H1 (cell line): ENCODE measurements at regions not wholly inside any gene's neighbourhood (a gene's known extent, or its start where the extent isn't known, plus 50 kb on each side); places are given as distances from the start of the nearest gene placed in this dataset.

Experiments
- CEBPB ChIP-seq: IDR thresholded peaks from 2 replicates; pipeline ENCODE4 v1.6.1; 2012; ENCODE audit warnings: low read depth, low read length
- EP300 ChIP-seq, 2 experiments: IDR thresholded peaks; 1 replicate in 1 of 2; 2 replicates in 1 of 2; pipeline ENCODE4 v1.6.1; 2011 to 2012; ENCODE audit warnings: low read depth in 2 of 2, low read length in 2 of 2, mild to moderate bottlenecking in 2 of 2, borderline replicate concordance in 1 of 2, inconsistent platforms in 1 of 2, moderate library complexity in 1 of 2
- GABPA ChIP-seq: IDR thresholded peaks from 2 replicates; pipeline ENCODE4 v1.6.1; 2011; ENCODE audit warnings: mild to moderate bottlenecking, low read length, moderate library complexity, borderline replicate concordance; ENCODE audit not compliant: insufficient read depth
- HDAC2 ChIP-seq, 2 experiments: fragments of 300-600 bp in 1 of 2; sonication (generic) in 1 of 2; IDR thresholded peaks; 2 replicates each; pipeline ENCODE4 v1.6.1; 2011 to 2012; ENCODE audit warnings: low read depth in 2 of 2, low read length in 2 of 2, mild to moderate bottlenecking in 2 of 2, moderate library complexity in 2 of 2, borderline replicate concordance in 1 of 2, inconsistent platforms in 1 of 2
- JUND ChIP-seq: IDR thresholded peaks from 2 replicates; pipeline ENCODE4 v1.6.1; 2011; ENCODE audit warnings: mild to moderate bottlenecking, improper control_type of control experiment, low read length
- KDM1A ChIP-seq: fragments of 200-600, 300-600 bp; sonication (generic); IDR thresholded peaks from 2 replicates; pipeline ENCODE4 v1.7.1; 2016; ENCODE audit warnings: mild to moderate bottlenecking, low read length, borderline replicate concordance
- POLR2AphosphoS5 ChIP-seq: IDR thresholded peaks from 2 replicates; pipeline ENCODE4 v1.6.1; 2011; ENCODE audit warnings: low read depth, low read length
- RFX5 ChIP-seq: IDR thresholded peaks from 2 replicates; pipeline ENCODE4 v1.6.1; 2011; ENCODE audit warnings: low read depth, low read length, improper control_type of control experiment, borderline replicate concordance
- SIRT6 ChIP-seq: IDR thresholded peaks from one replicate; pipeline ENCODE4 v1.7.1; 2012; ENCODE audit warnings: low read length, inconsistent platforms
- SP2 ChIP-seq: IDR thresholded peaks from 2 replicates; pipeline ENCODE4 v1.6.1; 2012; ENCODE audit warnings: mild to moderate bottlenecking, low read length, inconsistent platforms
- SUZ12 ChIP-seq: fragments of 200-600 bp; sonication (generic); IDR thresholded peaks from 2 replicates; pipeline ENCODE4 v1.6.1; 2012; ENCODE audit warnings: mild to moderate bottlenecking, inconsistent platforms, low read length, moderate library complexity, mixed read lengths
- TF ChIP-seq, protein P1 (sequence below): fragments of 300-600 bp; sonication (generic); IDR thresholded peaks from 2 replicates; pipeline ENCODE4 v1.7.1; 2012; ENCODE audit warnings: low read length, moderate library complexity, mild to moderate bottlenecking, inconsistent platforms; ENCODE audit not compliant: insufficient replicate concordance

DNA sequence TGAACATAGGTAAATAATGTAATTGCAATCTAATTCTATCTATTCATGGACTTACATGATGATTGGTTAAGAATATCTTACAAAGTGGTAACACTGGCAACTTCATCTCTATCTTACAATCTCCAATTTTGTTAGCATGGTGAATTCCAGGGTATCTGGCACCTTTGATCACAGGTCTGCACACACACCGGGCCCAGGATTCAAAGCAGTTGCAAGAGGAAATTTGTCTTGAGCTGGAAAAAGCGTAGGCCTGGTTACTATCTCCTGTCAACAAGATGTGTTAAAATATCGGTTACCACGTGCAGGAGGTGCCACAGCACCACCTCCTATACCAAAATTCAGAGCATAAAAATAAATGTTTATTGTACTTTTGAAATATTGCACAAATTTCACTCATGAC, 2428.4 kb downstream of the PCDH9 start (continued):
- TF ChIP-seq, protein P1, sequence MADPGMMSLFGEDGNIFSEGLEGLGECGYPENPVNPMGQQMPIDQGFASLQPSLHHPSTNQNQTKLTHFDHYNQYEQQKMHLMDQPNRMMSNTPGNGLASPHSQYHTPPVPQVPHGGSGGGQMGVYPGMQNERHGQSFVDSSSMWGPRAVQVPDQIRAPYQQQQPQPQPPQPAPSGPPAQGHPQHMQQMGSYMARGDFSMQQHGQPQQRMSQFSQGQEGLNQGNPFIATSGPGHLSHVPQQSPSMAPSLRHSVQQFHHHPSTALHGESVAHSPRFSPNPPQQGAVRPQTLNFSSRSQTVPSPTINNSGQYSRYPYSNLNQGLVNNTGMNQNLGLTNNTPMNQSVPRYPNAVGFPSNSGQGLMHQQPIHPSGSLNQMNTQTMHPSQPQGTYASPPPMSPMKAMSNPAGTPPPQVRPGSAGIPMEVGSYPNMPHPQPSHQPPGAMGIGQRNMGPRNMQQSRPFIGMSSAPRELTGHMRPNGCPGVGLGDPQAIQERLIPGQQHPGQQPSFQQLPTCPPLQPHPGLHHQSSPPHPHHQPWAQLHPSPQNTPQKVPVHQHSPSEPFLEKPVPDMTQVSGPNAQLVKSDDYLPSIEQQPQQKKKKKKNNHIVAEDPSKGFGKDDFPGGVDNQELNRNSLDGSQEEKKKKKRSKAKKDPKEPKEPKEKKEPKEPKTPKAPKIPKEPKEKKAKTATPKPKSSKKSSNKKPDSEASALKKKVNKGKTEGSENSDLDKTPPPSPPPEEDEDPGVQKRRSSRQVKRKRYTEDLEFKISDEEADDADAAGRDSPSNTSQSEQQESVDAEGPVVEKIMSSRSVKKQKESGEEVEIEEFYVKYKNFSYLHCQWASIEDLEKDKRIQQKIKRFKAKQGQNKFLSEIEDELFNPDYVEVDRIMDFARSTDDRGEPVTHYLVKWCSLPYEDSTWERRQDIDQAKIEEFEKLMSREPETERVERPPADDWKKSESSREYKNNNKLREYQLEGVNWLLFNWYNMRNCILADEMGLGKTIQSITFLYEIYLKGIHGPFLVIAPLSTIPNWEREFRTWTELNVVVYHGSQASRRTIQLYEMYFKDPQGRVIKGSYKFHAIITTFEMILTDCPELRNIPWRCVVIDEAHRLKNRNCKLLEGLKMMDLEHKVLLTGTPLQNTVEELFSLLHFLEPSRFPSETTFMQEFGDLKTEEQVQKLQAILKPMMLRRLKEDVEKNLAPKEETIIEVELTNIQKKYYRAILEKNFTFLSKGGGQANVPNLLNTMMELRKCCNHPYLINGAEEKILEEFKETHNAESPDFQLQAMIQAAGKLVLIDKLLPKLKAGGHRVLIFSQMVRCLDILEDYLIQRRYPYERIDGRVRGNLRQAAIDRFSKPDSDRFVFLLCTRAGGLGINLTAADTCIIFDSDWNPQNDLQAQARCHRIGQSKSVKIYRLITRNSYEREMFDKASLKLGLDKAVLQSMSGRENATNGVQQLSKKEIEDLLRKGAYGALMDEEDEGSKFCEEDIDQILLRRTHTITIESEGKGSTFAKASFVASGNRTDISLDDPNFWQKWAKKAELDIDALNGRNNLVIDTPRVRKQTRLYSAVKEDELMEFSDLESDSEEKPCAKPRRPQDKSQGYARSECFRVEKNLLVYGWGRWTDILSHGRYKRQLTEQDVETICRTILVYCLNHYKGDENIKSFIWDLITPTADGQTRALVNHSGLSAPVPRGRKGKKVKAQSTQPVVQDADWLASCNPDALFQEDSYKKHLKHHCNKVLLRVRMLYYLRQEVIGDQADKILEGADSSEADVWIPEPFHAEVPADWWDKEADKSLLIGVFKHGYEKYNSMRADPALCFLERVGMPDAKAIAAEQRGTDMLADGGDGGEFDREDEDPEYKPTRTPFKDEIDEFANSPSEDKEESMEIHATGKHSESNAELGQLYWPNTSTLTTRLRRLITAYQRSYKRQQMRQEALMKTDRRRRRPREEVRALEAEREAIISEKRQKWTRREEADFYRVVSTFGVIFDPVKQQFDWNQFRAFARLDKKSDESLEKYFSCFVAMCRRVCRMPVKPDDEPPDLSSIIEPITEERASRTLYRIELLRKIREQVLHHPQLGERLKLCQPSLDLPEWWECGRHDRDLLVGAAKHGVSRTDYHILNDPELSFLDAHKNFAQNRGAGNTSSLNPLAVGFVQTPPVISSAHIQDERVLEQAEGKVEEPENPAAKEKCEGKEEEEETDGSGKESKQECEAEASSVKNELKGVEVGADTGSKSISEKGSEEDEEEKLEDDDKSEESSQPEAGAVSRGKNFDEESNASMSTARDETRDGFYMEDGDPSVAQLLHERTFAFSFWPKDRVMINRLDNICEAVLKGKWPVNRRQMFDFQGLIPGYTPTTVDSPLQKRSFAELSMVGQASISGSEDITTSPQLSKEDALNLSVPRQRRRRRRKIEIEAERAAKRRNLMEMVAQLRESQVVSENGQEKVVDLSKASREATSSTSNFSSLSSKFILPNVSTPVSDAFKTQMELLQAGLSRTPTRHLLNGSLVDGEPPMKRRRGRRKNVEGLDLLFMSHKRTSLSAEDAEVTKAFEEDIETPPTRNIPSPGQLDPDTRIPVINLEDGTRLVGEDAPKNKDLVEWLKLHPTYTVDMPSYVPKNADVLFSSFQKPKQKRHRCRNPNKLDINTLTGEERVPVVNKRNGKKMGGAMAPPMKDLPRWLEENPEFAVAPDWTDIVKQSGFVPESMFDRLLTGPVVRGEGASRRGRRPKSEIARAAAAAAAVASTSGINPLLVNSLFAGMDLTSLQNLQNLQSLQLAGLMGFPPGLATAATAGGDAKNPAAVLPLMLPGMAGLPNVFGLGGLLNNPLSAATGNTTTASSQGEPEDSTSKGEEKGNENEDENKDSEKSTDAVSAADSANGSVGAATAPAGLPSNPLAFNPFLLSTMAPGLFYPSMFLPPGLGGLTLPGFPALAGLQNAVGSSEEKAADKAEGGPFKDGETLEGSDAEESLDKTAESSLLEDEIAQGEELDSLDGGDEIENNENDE: no peak
- TF ChIP-seq CEBPB (no peak), HDAC2 (IDR thresholded peaks at IDR 0.05; ENCODE audit: borderline replicate concordance in 1 of 2, low read depth in 2 of 2, low read length in 2 of 2) (no peak), GABPA (no peak), KDM1A (no peak), RFX5 (no peak), JUND (no peak), EP300 (IDR thresholded peaks at IDR 0.05; ENCODE audit: borderline replicate concordance in 1 of 2, low read depth in 2 of 2, low read length in 2 of 2) (no peak), SIRT6 (no peak), SUZ12 (no peak), POLR2AphosphoS5 (no peak), SP2 (no peak)
